ENCODE measurements at regions not wholly inside any gene's neighbourhood (a gene's known extent, or its start where the extent isn't known, plus 50 kb on each side); places are given as distances from the start of the nearest gene placed in this dataset.

DNA sequence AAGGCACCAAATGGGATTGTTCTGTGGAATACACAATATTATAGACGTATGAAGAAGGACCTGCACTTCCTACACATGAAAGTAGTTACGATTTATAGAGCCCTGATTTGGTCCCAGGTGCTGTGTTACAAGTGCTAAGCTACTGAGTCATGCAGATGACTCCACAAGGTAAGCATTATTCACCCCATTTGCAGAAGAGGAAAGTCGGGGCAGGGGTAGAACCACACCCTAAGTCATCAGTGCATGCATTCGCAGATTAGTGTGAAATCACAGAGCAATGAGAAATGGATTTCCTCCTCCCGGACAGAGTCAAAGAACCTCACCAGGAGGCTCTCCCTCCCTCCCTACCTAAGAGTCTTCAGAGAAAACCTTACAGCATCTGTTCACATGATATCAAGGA lies 279.5 kb downstream of the LRFN2 start:
- H3K4me1 ChIP-seq (ENCODE audit: insufficient read depth, low read length): no peaks in the 10 kb centered on the region
- no peaks in the 10 kb centered on the region for H3K27me3 ChIP-seq (ENCODE audit: insufficient read depth, low read length)
- no peak overlapping the region for H3K4me3 Mint-ChIP-seq (ENCODE audit: unreplicated experiment)
- no peaks in the 10 kb centered on the region for H4K20me1 ChIP-seq (ENCODE audit: insufficient read depth, low read length)
- peaks cover 4% of the 10 kb centered on the region for H3K4me1 Mint-ChIP-seq (ENCODE audit: low read depth, unreplicated experiment)
- no peak overlapping the region for H3K27ac Mint-ChIP-seq (ENCODE audit: unreplicated experiment)
- no peak overlapping the region for H3K4me2 ChIP-seq (ENCODE audit: low read length)
- no peaks in the 10 kb centered on the region for H3K36me3 Mint-ChIP-seq (ENCODE audit: low read depth, unreplicated experiment)
- no peaks in the 10 kb centered on the region for H3K79me2 ChIP-seq (ENCODE audit: insufficient read depth, low read length)
- peaks cover 4% of the 10 kb centered on the region for H3K9me3 ChIP-seq (ENCODE audit: insufficient read depth, low read depth, low read length)
- H3K27ac ChIP-seq (ENCODE audit: low read depth, low read length): no peak overlapping the region
- H3K4me3 ChIP-seq (ENCODE audit: insufficient read depth, low read depth, low read length): no peak overlapping the region
- TF ChIP-seq, protein P1, sequence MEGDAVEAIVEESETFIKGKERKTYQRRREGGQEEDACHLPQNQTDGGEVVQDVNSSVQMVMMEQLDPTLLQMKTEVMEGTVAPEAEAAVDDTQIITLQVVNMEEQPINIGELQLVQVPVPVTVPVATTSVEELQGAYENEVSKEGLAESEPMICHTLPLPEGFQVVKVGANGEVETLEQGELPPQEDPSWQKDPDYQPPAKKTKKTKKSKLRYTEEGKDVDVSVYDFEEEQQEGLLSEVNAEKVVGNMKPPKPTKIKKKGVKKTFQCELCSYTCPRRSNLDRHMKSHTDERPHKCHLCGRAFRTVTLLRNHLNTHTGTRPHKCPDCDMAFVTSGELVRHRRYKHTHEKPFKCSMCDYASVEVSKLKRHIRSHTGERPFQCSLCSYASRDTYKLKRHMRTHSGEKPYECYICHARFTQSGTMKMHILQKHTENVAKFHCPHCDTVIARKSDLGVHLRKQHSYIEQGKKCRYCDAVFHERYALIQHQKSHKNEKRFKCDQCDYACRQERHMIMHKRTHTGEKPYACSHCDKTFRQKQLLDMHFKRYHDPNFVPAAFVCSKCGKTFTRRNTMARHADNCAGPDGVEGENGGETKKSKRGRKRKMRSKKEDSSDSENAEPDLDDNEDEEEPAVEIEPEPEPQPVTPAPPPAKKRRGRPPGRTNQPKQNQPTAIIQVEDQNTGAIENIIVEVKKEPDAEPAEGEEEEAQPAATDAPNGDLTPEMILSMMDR (IDR thresholded peaks at IDR 0.05; ENCODE audit: insufficient read depth, low read depth, low read length): no peak
- TF ChIP-seq EZH2 (IDR thresholded peaks at IDR 0.05; ENCODE audit: insufficient read depth, low read length): no peak
- FAIRE-seq (no peak), DNase-seq (ENCODE audit: low read depth) (no peak)
- peaks cover 39% of the 10 kb centered on the region for H3K27me3 Mint-ChIP-seq (ENCODE audit: low read depth, unreplicated experiment)
- no peak overlapping the region for H2AFZ ChIP-seq (ENCODE audit: low read depth, low read length)
- no peak overlapping the region for H3K9ac ChIP-seq (ENCODE audit: low read length)
- H3K9me3 Mint-ChIP-seq (ENCODE audit: unreplicated experiment): peaks cover 7% of the 10 kb centered on the region
- no peaks in the 10 kb centered on the region for H3K36me3 ChIP-seq (ENCODE audit: insufficient read depth, low read length)

DNA sequence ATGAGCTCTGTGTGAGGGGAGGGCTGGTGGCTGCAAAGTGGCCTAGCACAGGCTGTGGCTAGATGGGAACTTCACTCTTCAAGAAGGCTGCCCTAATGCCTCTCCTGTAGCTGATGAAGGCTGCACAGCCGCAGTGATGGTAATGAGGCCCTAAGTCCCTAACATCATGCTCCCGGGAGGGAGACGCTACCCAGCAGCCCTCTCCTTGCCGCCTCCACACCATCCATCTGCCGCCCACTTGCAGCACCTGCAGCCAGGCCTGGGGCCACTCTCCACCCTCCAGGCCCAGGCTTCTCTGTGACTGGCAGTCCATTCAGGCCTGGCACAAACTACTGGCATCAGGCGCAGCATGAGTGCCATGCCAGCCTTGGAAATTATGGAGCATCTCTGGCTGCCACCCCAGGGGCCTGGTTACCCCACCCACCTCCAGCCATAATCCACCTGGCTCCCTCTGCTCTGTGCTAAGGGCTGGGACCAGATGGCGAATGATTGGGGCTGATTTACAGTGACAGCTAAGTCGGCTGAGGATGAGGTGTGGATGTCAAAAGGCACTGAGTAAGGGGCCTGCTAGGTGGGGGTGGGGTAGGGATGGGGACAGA lies 284.2 kb downstream of the LRFN2 start:
- no peaks in the 10 kb centered on the region for H3K36me3 ChIP-seq (ENCODE audit: insufficient read depth, low read length)
- no peak overlapping the region for H3K27ac ChIP-seq (ENCODE audit: low read depth, low read length)
- no peak overlapping the region for H3K27ac Mint-ChIP-seq (ENCODE audit: unreplicated experiment)
- H3K36me3 Mint-ChIP-seq (ENCODE audit: low read depth, unreplicated experiment): no peaks in the 10 kb centered on the region
- peaks cover 4% of the 10 kb centered on the region for H3K9me3 ChIP-seq (ENCODE audit: insufficient read depth, low read depth, low read length)
- no peaks in the 10 kb centered on the region for H3K4me1 ChIP-seq (ENCODE audit: insufficient read depth, low read length)
- no peak overlapping the region for H3K9ac ChIP-seq (ENCODE audit: low read length)
- H3K4me3 ChIP-seq (ENCODE audit: insufficient read depth, low read depth, low read length): no peak overlapping the region
- H3K27me3 Mint-ChIP-seq (ENCODE audit: low read depth, unreplicated experiment): peaks cover 40% of the 10 kb centered on the region
- no peaks in the 10 kb centered on the region for H3K79me2 ChIP-seq (ENCODE audit: insufficient read depth, low read length)
- TF ChIP-seq, protein P1 (IDR thresholded peaks at IDR 0.05; ENCODE audit: insufficient read depth, low read depth, low read length): no peak
- no peak for TF ChIP-seq EZH2 (IDR thresholded peaks at IDR 0.05; ENCODE audit: insufficient read depth, low read length)
- H3K9me3 Mint-ChIP-seq (ENCODE audit: unreplicated experiment): peaks cover 16% of the 10 kb centered on the region
- H2AFZ ChIP-seq (ENCODE audit: low read depth, low read length): no peak overlapping the region
- FAIRE-seq (no peak), DNase-seq (ENCODE audit: low read depth) (no peak)
- H3K4me2 ChIP-seq (ENCODE audit: low read length): no peak overlapping the region
- H3K27me3 ChIP-seq (ENCODE audit: insufficient read depth, low read length): no peaks in the 10 kb centered on the region
- no peak overlapping the region for H3K4me3 Mint-ChIP-seq (ENCODE audit: unreplicated experiment)
- H3K4me1 Mint-ChIP-seq (ENCODE audit: low read depth, unreplicated experiment): no peaks in the 10 kb centered on the region
- no peaks in the 10 kb centered on the region for H4K20me1 ChIP-seq (ENCODE audit: insufficient read depth, low read length)

DNA sequence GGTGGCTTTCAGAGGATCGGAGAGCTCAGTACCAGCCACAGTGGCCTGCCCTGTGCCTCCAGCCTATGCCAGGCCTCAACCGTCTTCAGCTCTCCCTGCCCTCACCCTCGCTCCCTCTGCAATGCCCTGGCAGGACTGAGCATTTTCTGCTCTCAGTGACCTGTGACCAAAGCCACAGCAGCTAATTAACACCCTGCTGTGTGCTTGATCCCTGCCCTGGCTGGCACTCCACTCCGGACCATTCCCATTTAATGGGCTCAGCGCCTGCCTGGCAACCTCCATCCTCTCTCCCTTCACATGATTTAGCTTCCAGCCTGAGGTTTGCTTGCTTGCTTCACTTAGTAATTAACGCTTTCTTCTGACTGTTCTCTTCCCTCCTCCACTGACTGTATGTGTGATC lies 287.5 kb downstream of the LRFN2 start:
- no peak for FAIRE-seq
- Histone ChIP-seq H3K4me3 (ENCODE audit: insufficient read depth, low read depth, low read length) (no peak overlapping the region), H3K9ac (ENCODE audit: low read length) (no peak overlapping the region), H3K4me2 (ENCODE audit: low read length) (no peak overlapping the region), H3K4me1 (ENCODE audit: insufficient read depth, low read length) (no peaks in the 10 kb centered on the region), H4K20me1 (ENCODE audit: insufficient read depth, low read length) (no peaks in the 10 kb centered on the region), H3K9me3 (ENCODE audit: insufficient read depth, low read depth, low read length) (peaks cover 3% of the 10 kb centered on the region), H3K36me3 (ENCODE audit: insufficient read depth, low read length) (no peaks in the 10 kb centered on the region), H3K27ac (ENCODE audit: low read depth, low read length) (no peak overlapping the region), H3K27me3 (ENCODE audit: insufficient read depth, low read length) (no peaks in the 10 kb centered on the region), H2AFZ (ENCODE audit: low read depth, low read length) (no peak overlapping the region), H3K79me2 (ENCODE audit: insufficient read depth, low read length) (no peaks in the 10 kb centered on the region)
- H3K4me3 Mint-ChIP-seq (ENCODE audit: unreplicated experiment): no peak overlapping the region
- peaks cover 15% of the 10 kb centered on the region for H3K9me3 Mint-ChIP-seq (ENCODE audit: unreplicated experiment)
- DNase-seq (ENCODE audit: low read depth): no peak
- H3K27ac Mint-ChIP-seq (ENCODE audit: unreplicated experiment): no peak overlapping the region
- H3K36me3 Mint-ChIP-seq (ENCODE audit: low read depth, unreplicated experiment): no peaks in the 10 kb centered on the region
- no peak for TF ChIP-seq EZH2 (IDR thresholded peaks at IDR 0.05; ENCODE audit: insufficient read depth, low read length)
- TF ChIP-seq, protein P1 (IDR thresholded peaks at IDR 0.05; ENCODE audit: insufficient read depth, low read depth, low read length): no peak
- peaks cover 30% of the 10 kb centered on the region for H3K27me3 Mint-ChIP-seq (ENCODE audit: low read depth, unreplicated experiment)
- no peaks in the 10 kb centered on the region for H3K4me1 Mint-ChIP-seq (ENCODE audit: low read depth, unreplicated experiment)

All from astrocyte (in vitro differentiated cells and primary cell).